Peyer's patch (tissue), 4 donors: ENCODE measurements at regions not wholly inside any gene's neighbourhood (a gene's known extent, or its start where the extent isn't known, plus 50 kb on each side); places are given as distances from the start of the nearest gene placed in this dataset.

Source experiments
- CTCF ChIP-seq, 6 experiments: fragments of 450-650 bp in 4 of 6; fragments of 200-600 bp in 2 of 6; sonication (generic) in 1 of 6; IDR thresholded peaks; one replicate each; pipeline ENCODE4 v1.5.1; 2017 to 2019; ENCODE audit warnings: antibody characterized with exemption in 6 of 6, mild to moderate bottlenecking in 3 of 6, moderate library complexity in 1 of 6
- POLR2A ChIP-seq, 2 donors: fragments of 450-650 bp; IDR thresholded peaks; one replicate each; pipeline ENCODE4 v1.5.1; 2017; ENCODE audit warnings: antibody characterized with exemption in 2 of 2, mild to moderate bottlenecking in 2 of 2, moderate library complexity in 2 of 2

- TF ChIP-seq CTCF (IDR thresholded peaks at IDR 0.05), result no peak
- no peak for TF ChIP-seq POLR2A (IDR thresholded peaks at IDR 0.05)
Measured at GRCh38 chr6:19669206-19669605, 168.0 kb upstream of the ID4 start.
